B cell (primary cell): ENCODE measurements at regions not wholly inside any gene's neighbourhood (a gene's known extent, or its start where the extent isn't known, plus 50 kb on each side); places are given as distances from the start of the nearest gene placed in this dataset.

Experiments used
- ATAC-seq: fragments of 200-7000 bp; cut with Tn5 transposase; one replicate; pipeline ENCODE4 v1.10.0; 2021; ENCODE audit warnings: low read depth, mild to moderate bottlenecking, moderate number of reproducible peaks, moderate library complexity
- CTCF ChIA-PET: fragments of 350-600 bp; sonication (Branson Sonifier 250); formaldehyde crosslinking; loops from one replicate; lab custom pipeline; 2021; ENCODE audit warnings: antibody characterized with exemption, inconsistent platforms; lab: Charles Lee
- POLR2A ChIA-PET: fragments of 350-600 bp; sonication (Branson Sonifier 250); formaldehyde crosslinking; loops from one replicate; lab custom pipeline; 2021; ENCODE audit warnings: antibody characterized with exemption; lab: Charles Lee
- DNase-seq: peaks from one replicate; pipeline ENCODE4 v3.0.0; 2013
- H2AFZ ChIP-seq: 2 replicates; pipeline ENCODE4 v1.6.1; 2012; ENCODE audit warnings: mild to moderate bottlenecking, low read depth, low read length; ENCODE audit not compliant: insufficient read depth, poor library complexity, severe bottlenecking
- H3K27ac ChIP-seq, 2 donors: 1 replicate in 1 of 2; 2 replicates in 1 of 2; pipeline ENCODE4 v1.5.1; 2012 to 2013; ENCODE audit warnings: low read length in 2 of 2, mild to moderate bottlenecking in 2 of 2, moderate library complexity in 1 of 2
- H3K27me3 ChIP-seq, 4 experiments: fragments of 200-600 bp in 1 of 4; sonication (generic) in 1 of 4; replicated peaks in 1 of 4; 1 replicate in 2 of 4; 2 replicates in 2 of 4; pipeline versions ENCODE4 v1.6.1 to v1.7.0; 2013 to 2016; ENCODE audit warnings: low read length in 3 of 4, mild to moderate bottlenecking in 2 of 4, mixed read lengths in 1 of 4, moderate library complexity in 1 of 4; ENCODE audit not compliant: insufficient read depth in 4 of 4, control insufficient read depth in 3 of 4; ENCODE audit errors: control extremely low read depth in 1 of 4
- H3K36me3 ChIP-seq, 2 experiments: replicated peaks in 1 of 2; 1 replicate in 1 of 2; 2 replicates in 1 of 2; pipeline versions ENCODE4 v1.6.1 to v1.7.1; 2013; ENCODE audit warnings: low read length in 1 of 2; ENCODE audit not compliant: insufficient read depth in 2 of 2, control insufficient read depth in 1 of 2; ENCODE audit errors: control extremely low read depth in 1 of 2, extremely low read depth in 1 of 2
- H3K4me1 ChIP-seq, 2 donors: fragments of 200-600 bp in 1 of 2; sonication (generic) in 1 of 2; 1 replicate in 1 of 2; 2 replicates in 1 of 2; pipeline versions ENCODE4 v1.5.1 to v1.6.1; 2013 to 2017; ENCODE audit warnings: low read length in 2 of 2; ENCODE audit not compliant: control insufficient read depth in 2 of 2, insufficient read depth in 2 of 2
- H3K4me2 ChIP-seq: replicated peaks from 2 replicates; pipeline ENCODE3; 2012; ENCODE audit warnings: mild to moderate bottlenecking, low read depth, low read length; ENCODE audit not compliant: poor library complexity, severe bottlenecking
- H3K4me3 ChIP-seq, 5 experiments: fragments of 200-600 bp in 1 of 5; sonication (generic) in 1 of 5; 1 replicate in 3 of 5; 2 replicates in 2 of 5; pipeline versions ENCODE4 v1.5.1 to v1.7.0; 2011 to 2016; ENCODE audit warnings: low read length in 4 of 5, mild to moderate bottlenecking in 4 of 5, low read depth in 2 of 5, control low read depth in 1 of 5, moderate library complexity in 1 of 5; ENCODE audit not compliant: insufficient read depth in 1 of 5; ENCODE audit errors: control extremely low read depth in 1 of 5, extremely low read depth in 1 of 5
- H3K79me2 ChIP-seq: fragments of 200-600 bp; sonication (generic); one replicate; pipeline ENCODE4 v1.6.0; 2016; ENCODE audit warnings: low read length; ENCODE audit not compliant: control insufficient read depth, insufficient read depth
- H3K9ac ChIP-seq: fragments of 200-600 bp; sonication (generic); 2 replicates; pipeline ENCODE4 v1.6.1; 2017; ENCODE audit warnings: mild to moderate bottlenecking, low read length, moderate library complexity
- H3K9me3 ChIP-seq, 3 donors: one replicate each; pipeline versions ENCODE4 v1.6.1 to v1.7.1; 2013; ENCODE audit warnings: low read length in 2 of 3; ENCODE audit not compliant: control insufficient read depth in 2 of 3, insufficient read depth in 1 of 3; ENCODE audit errors: control extremely low read depth in 1 of 3
- H4K20me1 ChIP-seq: 2 replicates; pipeline ENCODE4 v1.6.0; 2012; ENCODE audit warnings: mild to moderate bottlenecking, low read length; ENCODE audit not compliant: insufficient read depth, control insufficient read depth, poor library complexity, severe bottlenecking
- H3K27ac Mint-ChIP-seq: one replicate; pipeline ENCODE4 v1.8.0; 2021; ENCODE audit warnings: mixed read lengths
- H3K27me3 Mint-ChIP-seq: one replicate; pipeline ENCODE4 v1.8.0; 2021; ENCODE audit warnings: mixed read lengths
- H3K4me1 Mint-ChIP-seq: one replicate; pipeline ENCODE4 v1.8.0; 2021; ENCODE audit warnings: mixed read lengths
- H3K4me3 Mint-ChIP-seq: one replicate; pipeline ENCODE4 v1.8.0; 2021; ENCODE audit warnings: mixed read lengths
- H3K9me3 Mint-ChIP-seq: one replicate; pipeline ENCODE4 v1.8.0; 2022; ENCODE audit warnings: mixed read lengths; ENCODE audit not compliant: insufficient read depth
- EZH2 ChIP-seq: IDR thresholded peaks from 2 replicates; pipeline ENCODE4 v1.6.1; 2012; ENCODE audit warnings: borderline replicate concordance, low read depth, mild to moderate bottlenecking, moderate library complexity, low read length; ENCODE audit not compliant: insufficient read depth, poor library complexity, severe bottlenecking
- WGBS: methylation state at CpG from one replicate; pipeline ENCODE4 v1.1.5; 2013; ENCODE audit warnings: missing lambda C conversion rate; ENCODE audit not compliant: insufficient coverage; 5-methylcytosine and 5-hydroxymethylcytosine counted together
- intact Hi-C: fragments of 100-400 bp; cut with micrococcal nuclease; formaldehyde crosslinking; loops from one replicate; pipeline ENCODE4 v1.10.0; 2022
- TF ChIP-seq, protein P1 (sequence below): fragments of 200-600 bp; IDR thresholded peaks from one replicate; pipeline ENCODE4 v1.8.0; 2022; ENCODE audit warnings: antibody characterized with exemption, mild to moderate bottlenecking

DNA sequence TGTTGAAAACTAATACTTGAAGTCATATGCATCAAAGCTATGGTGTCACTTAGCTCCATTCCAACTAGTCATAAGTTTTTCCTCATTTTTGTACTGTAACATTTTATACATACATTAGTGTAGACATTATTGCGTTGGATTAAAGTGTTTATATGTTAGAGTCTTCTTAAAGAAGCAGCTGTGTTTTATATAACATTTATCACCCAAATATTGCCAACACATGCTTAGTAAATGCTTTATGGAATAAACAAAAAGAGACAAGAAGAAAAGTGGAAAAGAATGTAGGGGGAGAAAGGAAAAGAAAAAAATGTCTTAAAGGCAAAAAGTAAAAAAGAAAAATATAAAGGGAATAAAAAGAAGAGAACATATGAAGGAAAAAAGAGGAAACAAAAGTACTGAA is 1314.3 kb upstream of the CELF4 start:
- H3K4me1 Mint-ChIP-seq, result no peaks in the 10 kb centered on the region
- Histone ChIP-seq H3K9ac (no peak overlapping the region), H3K79me2 (no peaks in the 10 kb centered on the region), H4K20me1 (no peaks in the 10 kb centered on the region), H3K27me3 (no peaks in the 10 kb centered on the region), H2AFZ (no peak overlapping the region), H3K9me3 (no peaks in the 10 kb centered on the region), H3K36me3 (no peaks in the 10 kb centered on the region), H3K4me3 (no peak overlapping the region), H3K4me1 (no peaks in the 10 kb centered on the region), H3K27ac (no peak overlapping the region), H3K4me2 (no peak overlapping the region)
- H3K27ac Mint-ChIP-seq, result no peak overlapping the region
- no peak overlapping the region for H3K4me3 Mint-ChIP-seq
- POLR2A ChIA-PET, result no interaction called here
- DNase-seq (no peak), ATAC-seq (no peak)
- intact Hi-C loops, result no loop called here
- TF ChIP-seq EZH2, result no peak
- TF ChIP-seq, protein P1, sequence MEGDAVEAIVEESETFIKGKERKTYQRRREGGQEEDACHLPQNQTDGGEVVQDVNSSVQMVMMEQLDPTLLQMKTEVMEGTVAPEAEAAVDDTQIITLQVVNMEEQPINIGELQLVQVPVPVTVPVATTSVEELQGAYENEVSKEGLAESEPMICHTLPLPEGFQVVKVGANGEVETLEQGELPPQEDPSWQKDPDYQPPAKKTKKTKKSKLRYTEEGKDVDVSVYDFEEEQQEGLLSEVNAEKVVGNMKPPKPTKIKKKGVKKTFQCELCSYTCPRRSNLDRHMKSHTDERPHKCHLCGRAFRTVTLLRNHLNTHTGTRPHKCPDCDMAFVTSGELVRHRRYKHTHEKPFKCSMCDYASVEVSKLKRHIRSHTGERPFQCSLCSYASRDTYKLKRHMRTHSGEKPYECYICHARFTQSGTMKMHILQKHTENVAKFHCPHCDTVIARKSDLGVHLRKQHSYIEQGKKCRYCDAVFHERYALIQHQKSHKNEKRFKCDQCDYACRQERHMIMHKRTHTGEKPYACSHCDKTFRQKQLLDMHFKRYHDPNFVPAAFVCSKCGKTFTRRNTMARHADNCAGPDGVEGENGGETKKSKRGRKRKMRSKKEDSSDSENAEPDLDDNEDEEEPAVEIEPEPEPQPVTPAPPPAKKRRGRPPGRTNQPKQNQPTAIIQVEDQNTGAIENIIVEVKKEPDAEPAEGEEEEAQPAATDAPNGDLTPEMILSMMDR, result no peak
- H3K9me3 Mint-ChIP-seq, result no peaks in the 10 kb centered on the region
- CTCF ChIA-PET, result no interaction called here
- no peaks in the 10 kb centered on the region for H3K27me3 Mint-ChIP-seq
- WGBS, result no CpG with 5 or more reads among the region's 1 CpG

DNA sequence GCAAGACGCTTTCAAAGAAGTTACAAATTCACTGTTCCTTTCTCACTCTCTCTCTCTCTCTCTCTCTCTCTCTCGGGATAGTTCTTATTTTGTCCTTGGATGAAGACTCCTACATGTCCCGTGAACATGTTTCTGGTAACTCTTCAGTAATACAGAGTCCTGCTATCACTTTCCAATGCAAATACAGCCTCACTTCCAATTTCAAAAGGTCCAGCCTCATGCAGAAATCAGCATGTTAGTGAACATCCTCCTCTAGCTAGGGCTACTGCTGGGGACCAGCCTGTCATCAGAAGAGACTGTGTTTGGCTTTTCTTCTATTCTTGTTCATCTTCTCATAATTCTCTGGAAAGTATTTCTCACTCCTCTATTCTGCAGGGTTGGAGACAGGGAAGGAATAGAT is 1306.7 kb upstream of the CELF4 start:
- WGBS, result 100% methylated on average over 1 of the region's 3 CpGs
- Histone ChIP-seq H3K4me2 (no peak overlapping the region), H3K4me1 (no peaks in the 10 kb centered on the region), H4K20me1 (no peaks in the 10 kb centered on the region), H3K9ac (no peak overlapping the region), H3K4me3 (no peak overlapping the region), H3K27ac (no peak overlapping the region), H3K79me2 (no peaks in the 10 kb centered on the region), H3K27me3 (no peaks in the 10 kb centered on the region), H3K36me3 (no peaks in the 10 kb centered on the region), H2AFZ (no peak overlapping the region), H3K9me3 (peaks cover 0 to 3% (median 0%) of the 10 kb centered on the region in 3 donors)
- no peak for DNase-seq
- ChIA-PET CTCF (no interaction called here), POLR2A (no interaction called here)
- H3K9me3 Mint-ChIP-seq, result peaks cover 4% of the 10 kb centered on the region
- TF ChIP-seq EZH2, result no peak
- TF ChIP-seq, protein P1, result no peak
- no peaks in the 10 kb centered on the region for H3K4me1 Mint-ChIP-seq
- H3K4me3 Mint-ChIP-seq, result no peak overlapping the region
- no peak overlapping the region for H3K27ac Mint-ChIP-seq
- intact Hi-C loops, result no loop called here
- no peak for ATAC-seq
- H3K27me3 Mint-ChIP-seq, result no peaks in the 10 kb centered on the region
